ENCODE measurements at regions not wholly inside any gene's neighbourhood (a gene's known extent, or its start where the extent isn't known, plus 50 kb on each side); places are given as distances from the start of the nearest gene placed in this dataset.

GRCh38 chr15:96415513-96416217 is 85.2 kb downstream of the NR2F2 start:
- no peak for DNase-seq (ENCODE audit: low read depth in 2 of 2)

GRCh38 chr15:96416218-96416933 is 85.9 kb downstream of the NR2F2 start:
- no peak for DNase-seq (ENCODE audit: low read depth in 2 of 2)

- no peak for DNase-seq (ENCODE audit: low read depth in 2 of 2)
Observed at GRCh38 chr15:96416934-96417759, 86.6 kb downstream of the NR2F2 start.

- no peak for DNase-seq (ENCODE audit: low read depth in 2 of 2)
Observed at GRCh38 chr15:96417760-96418130, 87.2 kb downstream of the NR2F2 start.

- no peak for DNase-seq (ENCODE audit: low read depth in 2 of 2)
Observed at GRCh38 chr15:96418146-96418545, 87.6 kb downstream of the NR2F2 start.

- peak; percentile 6 to 7 for DNase-seq (ENCODE audit: low read depth in 2 of 2)
Observed at GRCh38 chr15:96421178-96421601, 90.7 kb downstream of the NR2F2 start.

GRCh38 chr15:96422125-96422524 is 91.6 kb downstream of the NR2F2 start:
- DNase-seq (ENCODE audit: low read depth in 2 of 2) = no peak

GRCh38 chr15:96424674-96425073 is 94.2 kb downstream of the NR2F2 start:
- DNase-seq (ENCODE audit: low read depth in 2 of 2) = no peak

- peak; percentile 79 for DNase-seq (ENCODE audit: low read depth in 2 of 2)
Observed at GRCh38 chr15:96428742-96429141, 98.2 kb downstream of the NR2F2 start.

- DNase-seq (ENCODE audit: low read depth in 2 of 2) = no peak
Observed at GRCh38 chr15:96431786-96432185, 101.3 kb downstream of the NR2F2 start.

- no peak for DNase-seq (ENCODE audit: low read depth in 2 of 2)
Observed at GRCh38 chr15:96435022-96435421, 104.5 kb downstream of the NR2F2 start.

- no peak for DNase-seq (ENCODE audit: low read depth in 2 of 2)
Observed at GRCh38 chr15:96435841-96436240, 105.3 kb downstream of the NR2F2 start.

- DNase-seq (ENCODE audit: low read depth in 2 of 2) = no peak
Observed at GRCh38 chr15:96440978-96441377, 110.5 kb downstream of the NR2F2 start.

- no peak for DNase-seq (ENCODE audit: low read depth in 2 of 2)
Observed at GRCh38 chr15:96442076-96442475, 111.6 kb downstream of the NR2F2 start.

- no peak for DNase-seq (ENCODE audit: low read depth in 2 of 2)
Observed at GRCh38 chr15:96444865-96445264, 114.4 kb downstream of the NR2F2 start.

- no peak for DNase-seq (ENCODE audit: low read depth in 2 of 2)
Observed at GRCh38 chr15:96448923-96449322, 118.4 kb downstream of the NR2F2 start.

GRCh38 chr15:96457841-96458240 is 127.3 kb downstream of the NR2F2 start:
- DNase-seq (ENCODE audit: low read depth in 2 of 2) = no peak

- no peak for DNase-seq (ENCODE audit: low read depth in 2 of 2)
Observed at GRCh38 chr15:96460106-96460505, 129.6 kb downstream of the NR2F2 start.

- no peak for DNase-seq (ENCODE audit: low read depth in 2 of 2)
Observed at GRCh38 chr15:96462768-96463750, 132.6 kb downstream of the NR2F2 start.

GRCh38 chr15:96466389-96466947 is 136.0 kb downstream of the NR2F2 start:
- DNase-seq (ENCODE audit: low read depth in 2 of 2) = no peak

GRCh38 chr15:96468036-96468435 is 137.5 kb downstream of the NR2F2 start:
- DNase-seq (ENCODE audit: low read depth in 2 of 2) = no peak

Data from fibroblast of skin of left quadriceps (primary cell).